ENCODE measurements at regions not wholly inside any gene's neighbourhood (a gene's known extent, or its start where the extent isn't known, plus 50 kb on each side); places are given as distances from the start of the nearest gene placed in this dataset.

GRCh38 chr15:98190914-98191313, 230.4 kb downstream of the ARRDC4 start:
- DNase-seq = no peak
- H3K4me3 ChIP-seq = no peak overlapping the region
- no peaks in the 10 kb centered on the region for H3K36me3 ChIP-seq (ENCODE audit: low read depth)
- ATAC-seq = no peak
- intact Hi-C loops (cut with DNase I, micrococcal nuclease) = no loop called here
- no peak for TF ChIP-seq CTCF (IDR thresholded peaks at IDR 0.05)
- H3K9me3 ChIP-seq = no peaks in the 10 kb centered on the region
- no peaks in the 10 kb centered on the region for H3K4me1 ChIP-seq (ENCODE audit: low read depth)

- H3K4me1 ChIP-seq (ENCODE audit: low read depth) = no peaks in the 10 kb centered on the region
- intact Hi-C loops (cut with DNase I, micrococcal nuclease) = no loop called here
- no peak for TF ChIP-seq CTCF (IDR thresholded peaks at IDR 0.05)
- H3K9me3 ChIP-seq = no peaks in the 10 kb centered on the region
- H3K4me3 ChIP-seq = no peak overlapping the region
- no peaks in the 10 kb centered on the region for H3K36me3 ChIP-seq (ENCODE audit: low read depth)
- ATAC-seq (no peak), DNase-seq (no peak)
Observed at GRCh38 chr15:98195796-98196195, 235.3 kb downstream of the ARRDC4 start.

- no peak for DNase-seq
- Histone ChIP-seq H3K36me3 (ENCODE audit: low read depth) (no peaks in the 10 kb centered on the region), H3K4me3 (no peak overlapping the region), H3K4me1 (ENCODE audit: low read depth) (no peaks in the 10 kb centered on the region), H3K9me3 (no peaks in the 10 kb centered on the region)
- no peak for TF ChIP-seq CTCF (IDR thresholded peaks at IDR 0.05)
- intact Hi-C loops (cut with DNase I, micrococcal nuclease) = no loop called here
- no peak for ATAC-seq
Observed at GRCh38 chr15:98196371-98196770, 235.9 kb downstream of the ARRDC4 start.

- Histone ChIP-seq H3K36me3 (ENCODE audit: low read depth) (no peaks in the 10 kb centered on the region), H3K4me3 (no peak overlapping the region), H3K4me1 (ENCODE audit: low read depth) (no peaks in the 10 kb centered on the region), H3K9me3 (no peaks in the 10 kb centered on the region)
- ATAC-seq (no peak), DNase-seq (no peak)
- TF ChIP-seq CTCF (IDR thresholded peaks at IDR 0.05) = no peak
- intact Hi-C loops (cut with DNase I, micrococcal nuclease) = no loop called here
Observed at GRCh38 chr15:98202256-98202655, 241.8 kb downstream of the ARRDC4 start.

GRCh38 chr15:98203872-98204660, 243.6 kb downstream of the ARRDC4 start:
- DNase-seq (no peak), ATAC-seq (no peak)
- Histone ChIP-seq H3K4me3 (no peak overlapping the region), H3K9me3 (no peaks in the 10 kb centered on the region), H3K36me3 (ENCODE audit: low read depth) (no peaks in the 10 kb centered on the region), H3K4me1 (ENCODE audit: low read depth) (no peaks in the 10 kb centered on the region)
- TF ChIP-seq CTCF (IDR thresholded peaks at IDR 0.05) = no peak
- intact Hi-C loops (cut with DNase I, micrococcal nuclease) = no loop called here
